Keratinocyte (primary cell): ENCODE measurements at regions not wholly inside any gene's neighbourhood (a gene's known extent, or its start where the extent isn't known, plus 50 kb on each side); places are given as distances from the start of the nearest gene placed in this dataset.

Experiments used
- CTCF ChIP-seq, 3 experiments: IDR thresholded peaks in 1 of 3; conservative IDR thresholded peaks in 1 of 3; optimal IDR thresholded peaks in 1 of 3; 2 replicates in 2 of 3; 3 replicates in 1 of 3; pipeline versions ENCODE3 to v1.5.1; 2011; ENCODE audit warnings: low read length in 3 of 3, mild to moderate bottlenecking in 3 of 3, moderate library complexity in 2 of 3, control low read depth in 1 of 3, inconsistent platforms in 1 of 3; ENCODE audit not compliant: insufficient read depth in 2 of 3; ENCODE audit errors: extremely low read depth in 1 of 3
- EZH2 ChIP-seq: IDR thresholded peaks from one replicate; pipeline ENCODE4 v1.6.1; 2012; ENCODE audit warnings: inconsistent platforms, mild to moderate bottlenecking, low read length, moderate library complexity

- TF ChIP-seq CTCF (optimal IDR thresholded peaks at IDR 0.05 in 1 of 3, IDR thresholded peaks at IDR 0.05 in 1 of 3, conservative IDR thresholded peaks at IDR 0.05 in 1 of 3; ENCODE audit: extremely low read depth in 1 of 3, insufficient read depth in 2 of 3, low read length in 3 of 3) (no peak), EZH2 (no peak)
These were observed 299.6 kb upstream of the SP4 start for GRCh38 chr7:21128062-21128817.
